Stimulated activated CD4-positive, alpha-beta T cell treated with anti-CD3 and anti-CD28 coated beads, Interleukin-12 subunit alpha, Interleukin-12 subunit beta, amount 100 ng/mL, for 24 hours (primary cell): ENCODE measurements at regions not wholly inside any gene's neighbourhood (a gene's known extent, or its start where the extent isn't known, plus 50 kb on each side); places are given as distances from the start of the nearest gene placed in this dataset.

ENCODE experiments used
- DNase-seq, 2 experiments: peaks; one replicate each; pipeline ENCODE4 v3.0.0-alpha.2; 2020; ENCODE audit warnings: low read depth in 2 of 2

- DNase-seq: no peak
Observed at GRCh38 chr9:80866121-80866520, 823.2 kb downstream of the TLE1 start.

GRCh38 chr9:80843028-80843427 is 846.3 kb downstream of the TLE1 start:
- no peak for DNase-seq

GRCh38 chr9:80842389-80842788 is 847.0 kb downstream of the TLE1 start:
- DNase-seq: no peak

GRCh38 chr9:80841888-80842287 is 847.5 kb downstream of the TLE1 start:
- no peak for DNase-seq

- no peak for DNase-seq
Observed at GRCh38 chr9:80839821-80840675, 849.3 kb downstream of the TLE1 start.

GRCh38 chr9:80836013-80836412 is 853.3 kb downstream of the TLE1 start:
- no peak for DNase-seq

- no peak for DNase-seq
Observed at GRCh38 chr9:80831751-80832150, 857.6 kb downstream of the TLE1 start.

- DNase-seq: no peak
Observed at GRCh38 chr9:80811656-80812055, 877.7 kb downstream of the TLE1 start.

- no peak for DNase-seq
Observed at GRCh38 chr9:80811003-80811402, 878.3 kb downstream of the TLE1 start.

GRCh38 chr9:80806671-80807070 is 882.7 kb downstream of the TLE1 start:
- no peak for DNase-seq

- DNase-seq: no peak
Observed at GRCh38 chr9:80804873-80805272, 884.5 kb downstream of the TLE1 start.

- no peak for DNase-seq
Observed at GRCh38 chr9:80797831-80798688, 891.3 kb downstream of the TLE1 start.

- no peak for DNase-seq
Observed at GRCh38 chr9:80797101-80797829, 892.1 kb downstream of the TLE1 start.

GRCh38 chr9:80796632-80797031 is 892.7 kb downstream of the TLE1 start:
- no peak for DNase-seq

GRCh38 chr9:80794197-80794596 is 895.1 kb downstream of the TLE1 start:
- no peak for DNase-seq

GRCh38 chr9:80793706-80794105 is 895.6 kb downstream of the TLE1 start:
- DNase-seq: no peak

- DNase-seq: no peak
Observed at GRCh38 chr9:80792726-80793125, 896.6 kb downstream of the TLE1 start.

GRCh38 chr9:80791836-80792235 is 897.5 kb downstream of the TLE1 start:
- DNase-seq: no peak

GRCh38 chr9:80790764-80791163 is 898.6 kb downstream of the TLE1 start:
- DNase-seq: no peak

- no peak for DNase-seq
Observed at GRCh38 chr9:80789831-80790230, 899.5 kb downstream of the TLE1 start.

- no peak for DNase-seq
Observed at GRCh38 chr9:80787636-80788035, 901.7 kb downstream of the TLE1 start.

GRCh38 chr9:80784647-80785046 is 904.7 kb downstream of the TLE1 start:
- no peak for DNase-seq
